Endodermal cell (in vitro differentiated cells): ENCODE measurements at regions not wholly inside any gene's neighbourhood (a gene's known extent, or its start where the extent isn't known, plus 50 kb on each side); places are given as distances from the start of the nearest gene placed in this dataset.

ENCODE experiments used
- DNase-seq: peaks from one replicate; pipeline ENCODE4 v3.0.0-alpha.2; 2017
- H3K27ac ChIP-seq: 2 replicates; pipeline ENCODE4 v1.5.1; 2013; ENCODE audit warnings: mild to moderate bottlenecking, low read depth, low read length, moderate library complexity
- H3K27me3 ChIP-seq: 2 replicates; pipeline ENCODE4 v1.6.1; 2013; ENCODE audit warnings: mild to moderate bottlenecking, low read length, moderate library complexity; ENCODE audit not compliant: insufficient read depth, control insufficient read depth, poor library complexity, severe bottlenecking
- H3K36me3 ChIP-seq: 2 replicates; pipeline ENCODE4 v1.7.0; 2013; ENCODE audit warnings: mild to moderate bottlenecking, low read length, moderate library complexity; ENCODE audit not compliant: control insufficient read depth, insufficient read depth
- H3K4me1 ChIP-seq: one replicate; pipeline ENCODE4 v1.7.0; 2013; ENCODE audit warnings: low read length; ENCODE audit not compliant: control insufficient read depth, insufficient read depth
- H3K4me3 ChIP-seq: 2 replicates; pipeline ENCODE4 v1.5.1; 2013; ENCODE audit warnings: mild to moderate bottlenecking, low read length, moderate library complexity
- H3K9ac ChIP-seq: 2 replicates; pipeline ENCODE4 v1.6.1; 2013; ENCODE audit warnings: mild to moderate bottlenecking, low read length, moderate library complexity; ENCODE audit not compliant: poor library complexity, severe bottlenecking; ENCODE audit errors: extremely low read depth
- H3K9me3 ChIP-seq: 2 replicates; pipeline ENCODE4 v1.6.1; 2013; ENCODE audit warnings: mild to moderate bottlenecking, low read length, moderate library complexity; ENCODE audit not compliant: control insufficient read depth
- H3K27ac Mint-ChIP-seq: 2 replicates; pipeline ENCODE4 v1.8.0; 2020; ENCODE audit warnings: mixed read lengths
- H3K27me3 Mint-ChIP-seq: 2 replicates; pipeline ENCODE4 v1.8.0; 2021; ENCODE audit warnings: mild to moderate bottlenecking, mixed read lengths; ENCODE audit not compliant: insufficient read depth
- H3K36me3 Mint-ChIP-seq: 2 replicates; pipeline ENCODE4 v1.8.0; 2020; ENCODE audit warnings: low read depth, mixed read lengths
- H3K4me1 Mint-ChIP-seq: 2 replicates; pipeline ENCODE4 v1.8.0; 2020; ENCODE audit warnings: mixed read lengths
- H3K4me3 Mint-ChIP-seq: 2 replicates; pipeline ENCODE4 v1.8.0; 2020; ENCODE audit warnings: mild to moderate bottlenecking, moderate library complexity, mixed read lengths
- H3K9me3 Mint-ChIP-seq: 2 replicates; pipeline ENCODE4 v1.8.0; 2020; ENCODE audit warnings: mild to moderate bottlenecking, mixed read lengths
- CTCF ChIP-seq: fragments of 200-600 bp; sonication (generic); conservative IDR thresholded peaks from 2 replicates; pipeline ENCODE4 v1.5.0; 2021; ENCODE audit warnings: antibody characterized with exemption, mild to moderate bottlenecking
- WGBS, 2 experiments: methylation state at CpG; one replicate each; pipeline versions ENCODE4 v1.1.5 to v1.1.7; 2013; ENCODE audit warnings: missing lambda C conversion rate in 2 of 2, mixed read lengths in 1 of 2; ENCODE audit not compliant: insufficient coverage in 1 of 2, insufficient read length in 1 of 2; 5-methylcytosine and 5-hydroxymethylcytosine counted together

GRCh38 chr2:5524551-5524950 is 167.6 kb upstream of the SOX11 start:
- no peak for DNase-seq
- H3K9me3 ChIP-seq = no peaks in the 10 kb centered on the region
- H3K9ac ChIP-seq = no peak overlapping the region
- WGBS, 2 experiments = 50 to 87% methylated on average over 1 of the region's 1 CpG
- no peak overlapping the region for H3K27ac ChIP-seq
- no peak overlapping the region for H3K27ac Mint-ChIP-seq
- no peak overlapping the region for H3K4me3 Mint-ChIP-seq
- no peaks in the 10 kb centered on the region for H3K9me3 Mint-ChIP-seq
- H3K27me3 ChIP-seq = no peaks in the 10 kb centered on the region
- peaks cover 4% of the 10 kb centered on the region for H3K27me3 Mint-ChIP-seq
- H3K36me3 ChIP-seq = no peaks in the 10 kb centered on the region
- TF ChIP-seq CTCF = no peak
- H3K4me1 ChIP-seq = no peaks in the 10 kb centered on the region
- no peaks in the 10 kb centered on the region for H3K36me3 Mint-ChIP-seq
- H3K4me3 ChIP-seq = no peak overlapping the region
- H3K4me1 Mint-ChIP-seq = no peaks in the 10 kb centered on the region

GRCh38 chr2:5528706-5529105 is 163.5 kb upstream of the SOX11 start:
- H3K27me3 ChIP-seq = no peaks in the 10 kb centered on the region
- H3K9me3 ChIP-seq = no peaks in the 10 kb centered on the region
- H3K4me1 Mint-ChIP-seq = no peaks in the 10 kb centered on the region
- H3K9ac ChIP-seq = no peak overlapping the region
- H3K36me3 Mint-ChIP-seq = no peaks in the 10 kb centered on the region
- no peaks in the 10 kb centered on the region for H3K4me1 ChIP-seq
- DNase-seq = no peak
- H3K4me3 Mint-ChIP-seq = no peak overlapping the region
- H3K36me3 ChIP-seq = no peaks in the 10 kb centered on the region
- no peak overlapping the region for H3K4me3 ChIP-seq
- no peak overlapping the region for H3K27ac Mint-ChIP-seq
- TF ChIP-seq CTCF = no peak
- peaks cover 4% of the 10 kb centered on the region for H3K27me3 Mint-ChIP-seq
- H3K9me3 Mint-ChIP-seq = no peaks in the 10 kb centered on the region
- H3K27ac ChIP-seq = no peak overlapping the region
- whole genome bisulfite sequencing, 2 experiments = 95% methylated on average over 8 of the region's 8 CpGs

GRCh38 chr2:5530011-5530696 is 162.0 kb upstream of the SOX11 start:
- 91 to 98% methylated on average over 7 to 11 of the region's 11 CpGs for WGBS, 2 experiments
- Histone ChIP-seq H3K4me1 (no peaks in the 10 kb centered on the region), H3K27me3 (no peaks in the 10 kb centered on the region), H3K36me3 (no peaks in the 10 kb centered on the region), H3K27ac (no peak overlapping the region), H3K9me3 (no peaks in the 10 kb centered on the region), H3K4me3 (no peak overlapping the region), H3K9ac (no peak overlapping the region)
- Mint-ChIP-seq H3K9me3 (no peaks in the 10 kb centered on the region), H3K27ac (no peak overlapping the region), H3K27me3 (peaks cover 4% of the 10 kb centered on the region), H3K4me1 (no peaks in the 10 kb centered on the region), H3K36me3 (no peaks in the 10 kb centered on the region), H3K4me3 (no peak overlapping the region)
- no peak for DNase-seq
- TF ChIP-seq CTCF = no peak
